AG04449 (cell line): ENCODE measurements at regions not wholly inside any gene's neighbourhood (a gene's known extent, or its start where the extent isn't known, plus 50 kb on each side); places are given as distances from the start of the nearest gene placed in this dataset.

Experiments
- CTCF ChIA-PET: fragments of 350-600 bp; formaldehyde crosslinking; extraction: SDS; loops from one replicate; lab custom pipeline; 2021; ENCODE audit warnings: antibody characterized with exemption; lab: Yijun Ruan, JAX
- POLR2A ChIA-PET: fragments of 400-600, 350-600 bp; formaldehyde crosslinking; extraction: SDS; loops from one replicate; lab custom pipeline; 2020; ENCODE audit warnings: antibody characterized with exemption, inconsistent platforms; lab: Yijun Ruan, JAX
- DNase-seq: peaks from one replicate; pipeline ENCODE4 v3.0.0-alpha.2; 2010; ENCODE audit warnings: low read depth, low spot score
- H3K4me3 ChIP-seq: 2 replicates; pipeline ENCODE4 v1.5.1; 2011; ENCODE audit warnings: low read depth, mild to moderate bottlenecking, control low read depth, low read length
- TF ChIP-seq, protein P1 (sequence below): IDR thresholded peaks from one replicate; pipeline ENCODE4 v1.5.1; 2011; ENCODE audit warnings: mild to moderate bottlenecking, moderate library complexity, low read length, control low read depth, inconsistent platforms; ENCODE audit not compliant: insufficient read depth; ENCODE audit errors: missing control alignments

DNA sequence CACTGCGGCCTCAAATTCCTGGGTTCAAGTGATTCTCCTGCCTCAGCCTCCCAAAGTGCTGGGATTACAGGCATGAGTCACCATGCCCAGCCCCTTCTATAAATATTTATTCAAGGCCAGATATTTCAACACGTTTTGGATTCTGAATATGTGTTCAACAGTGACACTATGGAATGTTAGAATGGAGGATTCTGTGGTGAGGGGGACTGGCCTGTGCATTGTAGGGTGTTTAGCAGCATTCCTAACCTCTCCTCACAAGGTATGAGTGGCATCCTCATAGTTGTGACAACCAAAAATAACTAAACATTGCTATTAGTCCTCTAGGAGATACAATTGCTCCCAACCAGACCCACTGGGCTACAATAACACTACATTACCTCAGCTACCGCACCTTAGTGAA lies 104.0 kb upstream of the ATP10A start:
- no peak for DNase-seq
- TF ChIP-seq, protein P1, sequence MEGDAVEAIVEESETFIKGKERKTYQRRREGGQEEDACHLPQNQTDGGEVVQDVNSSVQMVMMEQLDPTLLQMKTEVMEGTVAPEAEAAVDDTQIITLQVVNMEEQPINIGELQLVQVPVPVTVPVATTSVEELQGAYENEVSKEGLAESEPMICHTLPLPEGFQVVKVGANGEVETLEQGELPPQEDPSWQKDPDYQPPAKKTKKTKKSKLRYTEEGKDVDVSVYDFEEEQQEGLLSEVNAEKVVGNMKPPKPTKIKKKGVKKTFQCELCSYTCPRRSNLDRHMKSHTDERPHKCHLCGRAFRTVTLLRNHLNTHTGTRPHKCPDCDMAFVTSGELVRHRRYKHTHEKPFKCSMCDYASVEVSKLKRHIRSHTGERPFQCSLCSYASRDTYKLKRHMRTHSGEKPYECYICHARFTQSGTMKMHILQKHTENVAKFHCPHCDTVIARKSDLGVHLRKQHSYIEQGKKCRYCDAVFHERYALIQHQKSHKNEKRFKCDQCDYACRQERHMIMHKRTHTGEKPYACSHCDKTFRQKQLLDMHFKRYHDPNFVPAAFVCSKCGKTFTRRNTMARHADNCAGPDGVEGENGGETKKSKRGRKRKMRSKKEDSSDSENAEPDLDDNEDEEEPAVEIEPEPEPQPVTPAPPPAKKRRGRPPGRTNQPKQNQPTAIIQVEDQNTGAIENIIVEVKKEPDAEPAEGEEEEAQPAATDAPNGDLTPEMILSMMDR, result no peak
- CTCF ChIA-PET, result no interaction called here

DNA sequence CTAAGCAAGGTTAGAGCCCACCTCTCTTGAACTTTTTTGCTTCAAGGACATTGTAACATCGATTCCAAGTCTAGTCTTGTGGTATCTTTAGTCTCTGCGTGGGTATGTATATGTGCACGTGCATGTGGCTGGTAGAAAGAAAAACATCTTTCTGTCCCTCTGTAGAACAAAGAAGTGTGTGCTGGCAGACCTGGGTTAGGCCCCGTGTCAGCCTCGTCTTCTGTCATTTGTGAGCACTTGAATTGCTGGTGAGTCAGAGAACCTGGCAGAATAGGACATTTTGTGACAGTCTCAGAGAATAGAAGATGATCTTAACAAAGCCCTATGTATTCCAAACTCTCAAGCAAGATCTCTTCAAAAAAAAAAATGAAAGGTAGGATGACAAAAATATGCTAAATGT lies 102.2 kb upstream of the ATP10A start:
- DNase-seq, result no peak
- ChIA-PET POLR2A (no interaction called here), CTCF (no interaction called here)
- H3K4me3 ChIP-seq, result no peak overlapping the region
- TF ChIP-seq, protein P1, result no peak

More for the DNA sequence above, 104.0 kb upstream of the ATP10A start:
- POLR2A ChIA-PET, result no interaction called here
- H3K4me3 ChIP-seq, result no peak overlapping the region

DNA sequence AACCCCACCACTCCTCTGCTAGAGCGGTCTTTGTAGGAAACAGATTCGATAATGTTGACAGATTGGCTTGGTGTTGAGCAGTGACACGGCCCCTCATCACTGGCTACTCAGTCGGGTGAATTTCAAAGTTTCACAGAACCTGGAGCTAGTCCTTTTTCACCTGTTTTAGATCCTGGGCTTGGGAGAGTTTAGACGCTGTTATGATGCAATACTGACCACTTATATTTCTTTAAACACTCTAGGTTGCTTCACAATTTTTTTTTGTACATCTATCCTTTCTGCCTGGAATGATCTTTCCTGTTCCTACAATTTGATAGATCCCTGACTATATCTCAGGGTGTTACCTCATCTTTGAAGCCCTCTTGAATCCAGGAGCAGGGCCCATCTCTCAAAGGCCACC lies 97.1 kb upstream of the ATP10A start:
- no peak for DNase-seq
- CTCF ChIA-PET, result no interaction called here
- POLR2A ChIA-PET, result no interaction called here
- H3K4me3 ChIP-seq, result no peak overlapping the region
- TF ChIP-seq, protein P1, result no peak

DNA sequence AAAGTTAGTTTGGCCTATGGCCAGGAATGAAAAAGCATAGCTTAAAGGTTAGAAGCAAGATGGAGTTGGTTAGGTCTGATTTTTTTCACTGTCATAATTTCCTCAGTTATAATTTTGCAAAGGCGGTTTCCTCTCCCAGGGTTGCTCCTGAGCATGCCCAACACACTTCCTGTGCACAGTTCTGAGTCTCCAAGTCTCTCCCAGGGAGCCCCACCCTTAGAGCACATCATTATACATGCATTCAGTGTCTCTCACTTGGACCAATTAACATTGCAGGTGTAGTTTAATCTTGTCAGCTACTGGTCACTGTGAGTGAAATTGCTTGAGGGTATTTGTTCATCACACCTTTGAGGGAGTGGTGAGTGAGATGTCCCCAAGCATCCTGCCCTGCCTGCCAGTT lies 96.0 kb upstream of the ATP10A start:
- ChIA-PET POLR2A (no interaction called here), CTCF (no interaction called here)
- H3K4me3 ChIP-seq, result no peak overlapping the region
- no peak for DNase-seq
- TF ChIP-seq, protein P1, result no peak

DNA sequence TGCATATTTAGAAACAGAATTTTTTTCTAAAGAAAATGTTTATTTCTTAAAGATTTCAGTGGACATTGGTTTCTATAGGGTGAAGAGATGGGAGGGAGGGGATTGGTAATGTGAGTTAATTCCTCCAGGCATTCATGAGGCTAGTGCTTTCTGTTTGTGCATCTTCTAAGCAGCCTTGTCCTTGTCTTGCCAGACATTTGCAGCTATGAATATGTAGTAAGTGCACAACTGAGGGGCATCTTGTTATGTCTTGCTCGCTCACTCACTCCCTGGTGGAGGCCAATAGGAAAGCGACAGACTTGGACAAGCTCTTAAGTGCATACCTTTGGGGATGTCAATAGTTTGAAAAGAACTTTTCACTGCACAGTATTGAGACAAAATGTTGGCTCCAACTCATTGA lies 92.5 kb upstream of the ATP10A start:
- no peak overlapping the region for H3K4me3 ChIP-seq
- TF ChIP-seq, protein P1, result no peak
- ChIA-PET POLR2A (no interaction called here), CTCF (no interaction called here)
- no peak for DNase-seq

DNA sequence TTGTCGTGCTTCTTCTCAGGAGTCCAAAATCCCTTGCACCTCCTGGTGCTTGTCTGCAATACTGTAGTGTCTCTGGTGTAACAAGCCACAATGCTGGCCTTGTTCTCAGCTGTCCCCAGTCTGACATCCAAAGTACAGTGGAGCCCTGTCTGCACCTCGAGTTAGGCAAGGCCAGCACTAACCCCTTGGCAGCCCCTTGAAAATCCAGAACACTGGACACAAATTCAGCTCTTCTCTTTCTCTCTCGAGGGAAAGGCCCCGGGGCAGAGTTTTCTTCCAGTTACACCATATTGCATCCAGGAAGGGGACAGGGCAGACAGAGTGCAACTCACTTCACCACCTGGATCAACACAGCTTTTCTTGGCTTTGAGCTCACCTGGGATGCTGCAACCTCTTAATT lies 91.3 kb upstream of the ATP10A start:
- ChIA-PET CTCF (no interaction called here), POLR2A (interaction anchor here (0.7 kb wide), 1 partner anchor 17 kb away, joined by 4 read pairs; no protein-coding TSS in a partner anchor)
- TF ChIP-seq, protein P1, result no peak

More for the DNA sequence above, 91.3 kb upstream of the ATP10A start:
- no peak overlapping the region for H3K4me3 ChIP-seq
- DNase-seq, result no peak
